ENCODE measurements at regions not wholly inside any gene's neighbourhood (a gene's known extent, or its start where the extent isn't known, plus 50 kb on each side); places are given as distances from the start of the nearest gene placed in this dataset.

GRCh38 chr2:190794377-190794776, 86.2 kb upstream of the GLS start:
- peaks cover 6 to 24% of the 10 kb centered on the region in 2 donors for H3K4me1 ChIP-seq
- no peak overlapping the region for H3K27ac ChIP-seq
- no peak overlapping the region for H3K4me3 ChIP-seq
- H3K36me3 ChIP-seq, result no peaks in the 10 kb centered on the region
- H3K27me3 ChIP-seq, result no peaks in the 10 kb centered on the region
- intact Hi-C loops (cut with DNase I), result no loop called here
- TF ChIP-seq CTCF (IDR thresholded peaks at IDR 0.05), result no peak
- ATAC-seq (no peak), DNase-seq (no peak)
- no peaks in the 10 kb centered on the region for H3K9me3 ChIP-seq

DNA sequence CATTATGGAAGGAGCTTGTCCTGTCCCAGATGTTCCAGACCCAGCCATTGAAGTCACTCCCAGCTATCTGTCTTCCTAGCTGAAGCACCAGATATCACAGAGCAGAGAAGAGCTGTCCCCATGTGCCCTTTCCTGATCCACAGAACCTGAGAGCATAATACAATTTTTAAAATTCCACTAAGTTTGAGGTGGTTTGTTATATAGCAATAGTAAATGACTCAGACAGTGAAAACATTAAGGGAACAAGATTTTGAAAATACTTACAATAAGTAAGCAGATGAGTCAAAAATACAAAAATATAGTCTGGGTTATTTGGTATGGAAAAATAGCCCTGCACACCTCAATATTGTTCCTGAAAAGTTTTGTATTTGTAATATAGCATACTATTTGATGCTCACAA, 85.8 kb upstream of the GLS start:
- no peak for TF ChIP-seq CTCF (IDR thresholded peaks at IDR 0.05)
- Histone ChIP-seq H3K4me1 (peaks cover 6 to 24% of the 10 kb centered on the region in 2 donors), H3K4me3 (no peak overlapping the region), H3K36me3 (no peaks in the 10 kb centered on the region), H3K27me3 (no peaks in the 10 kb centered on the region), H3K9me3 (no peaks in the 10 kb centered on the region), H3K27ac (no peak overlapping the region)
- ATAC-seq (no peak), DNase-seq (no peak)
- intact Hi-C loops (cut with DNase I), result no loop called here

DNA sequence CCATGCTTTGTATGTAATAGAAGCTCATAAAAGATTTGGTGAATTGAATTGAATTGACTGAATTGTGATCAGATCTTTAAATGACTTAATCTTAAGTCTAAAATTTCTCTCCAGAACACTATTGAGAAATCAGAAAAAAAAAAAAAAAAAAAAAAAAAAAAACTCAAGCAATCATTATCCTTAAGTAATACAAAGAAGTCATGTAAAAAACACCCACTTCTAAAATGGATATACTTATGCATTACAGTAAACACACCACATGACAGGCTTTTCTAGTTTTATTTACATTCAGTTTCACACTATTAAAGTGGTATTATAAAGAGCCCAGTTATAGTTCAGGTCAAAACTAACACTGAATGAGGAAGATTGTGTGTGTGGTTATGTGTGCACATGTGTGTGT, 84.9 kb upstream of the GLS start:
- no peak for ATAC-seq
- intact Hi-C loops (cut with DNase I), result no loop called here
- H3K27me3 ChIP-seq, result no peaks in the 10 kb centered on the region

DNA sequence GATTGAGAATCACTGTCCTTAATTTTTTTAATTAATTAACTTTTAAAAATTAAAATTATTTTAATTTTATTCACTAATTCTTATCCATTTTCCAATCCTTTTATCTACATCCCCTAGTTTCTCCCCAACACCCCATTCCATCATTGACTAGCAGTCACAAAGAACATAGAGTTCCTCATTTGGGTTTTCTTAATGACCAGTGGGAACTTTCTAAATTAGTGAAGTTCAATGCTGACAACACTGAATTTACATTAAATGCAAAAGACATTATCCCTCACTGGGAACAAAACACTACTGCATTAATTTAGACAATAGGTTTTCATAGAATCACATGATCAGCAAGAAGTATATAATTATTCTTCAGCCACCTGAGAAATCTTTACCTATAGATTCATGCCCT, 80.6 kb upstream of the GLS start:
- intact Hi-C loops (cut with DNase I), result no loop called here
- DNase-seq (no peak), ATAC-seq (no peak)
- H3K36me3 ChIP-seq, result no peaks in the 10 kb centered on the region
- H3K9me3 ChIP-seq, result no peaks in the 10 kb centered on the region
- no peaks in the 10 kb centered on the region for H3K27me3 ChIP-seq
- no peak for TF ChIP-seq CTCF (IDR thresholded peaks at IDR 0.05)
- no peak overlapping the region for H3K27ac ChIP-seq
- H3K4me1 ChIP-seq, result no peaks in the 10 kb centered on the region
- no peak overlapping the region for H3K4me3 ChIP-seq

More for the DNA sequence above, 84.9 kb upstream of the GLS start:
- H3K4me1 ChIP-seq, result peaks cover 6 to 17% of the 10 kb centered on the region in 2 donors
- no peak overlapping the region for H3K27ac ChIP-seq
- no peak for DNase-seq
- no peaks in the 10 kb centered on the region for H3K9me3 ChIP-seq
- no peaks in the 10 kb centered on the region for H3K36me3 ChIP-seq
- no peak for TF ChIP-seq CTCF (IDR thresholded peaks at IDR 0.05)
- H3K4me3 ChIP-seq, result no peak overlapping the region

DNA sequence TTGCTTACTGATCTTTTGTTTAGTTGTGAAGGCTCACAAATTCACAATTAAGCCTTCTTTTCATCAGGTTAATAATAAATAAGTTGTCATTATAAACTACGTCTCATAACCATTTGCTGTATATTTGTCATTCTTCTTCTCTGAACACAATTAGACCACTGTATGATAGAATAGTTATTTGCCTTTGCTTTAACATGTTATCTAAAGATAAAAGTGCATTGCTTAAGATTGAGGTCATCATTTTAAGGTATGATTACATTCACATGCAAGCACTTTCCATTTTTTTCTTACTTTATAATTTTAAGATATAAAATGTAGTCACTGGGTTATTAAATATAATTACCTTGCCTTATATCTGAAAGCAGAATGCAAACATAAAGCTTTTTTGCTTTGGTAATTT, 80.1 kb upstream of the GLS start:
- no peaks in the 10 kb centered on the region for H3K4me1 ChIP-seq
- intact Hi-C loops (cut with DNase I), result no loop called here
- no peaks in the 10 kb centered on the region for H3K36me3 ChIP-seq
- no peak for TF ChIP-seq CTCF (IDR thresholded peaks at IDR 0.05)
- no peak for DNase-seq
- H3K27me3 ChIP-seq, result no peaks in the 10 kb centered on the region
- ATAC-seq, result no peak
- no peak overlapping the region for H3K4me3 ChIP-seq
- H3K27ac ChIP-seq, result no peak overlapping the region
- H3K9me3 ChIP-seq, result no peaks in the 10 kb centered on the region

All from left lung (tissue), 4 donors.